IPS-NIHi11 (cell line): ENCODE measurements at regions not wholly inside any gene's neighbourhood (a gene's known extent, or its start where the extent isn't known, plus 50 kb on each side); places are given as distances from the start of the nearest gene placed in this dataset.
"Not testable (repeated sequence)": the region's sequence is repeated elsewhere in the genome, so short reads cannot be mapped to it uniquely, and the experiment has no call there.

ENCODE experiments used
- DNase-seq: peaks from one replicate; pipeline ENCODE4 v3.0.0; 2012; ENCODE audit warnings: mixed read lengths, low spot score

DNA sequence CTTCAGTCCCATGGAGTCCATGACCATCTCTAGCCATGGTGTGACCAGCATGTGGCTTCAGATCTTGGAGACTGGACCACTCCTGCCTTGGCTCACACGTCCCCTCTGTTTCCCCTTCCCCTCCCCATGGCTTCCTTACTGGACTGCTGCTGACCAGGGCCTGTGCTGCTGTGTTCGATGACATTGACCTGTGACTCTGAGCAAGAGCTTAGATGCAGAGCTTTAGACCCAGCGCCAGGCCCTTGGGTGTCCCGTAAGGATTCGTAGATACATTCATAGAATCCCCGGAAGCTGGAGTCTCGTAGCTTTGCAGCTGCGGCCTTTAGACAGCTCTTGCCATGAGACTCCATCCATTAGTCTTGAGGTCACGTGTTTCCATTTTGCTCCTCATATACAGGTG, 96.3 kb downstream of the NPIPB11 start:
- DNase-seq = not testable (repeated sequence)

DNA sequence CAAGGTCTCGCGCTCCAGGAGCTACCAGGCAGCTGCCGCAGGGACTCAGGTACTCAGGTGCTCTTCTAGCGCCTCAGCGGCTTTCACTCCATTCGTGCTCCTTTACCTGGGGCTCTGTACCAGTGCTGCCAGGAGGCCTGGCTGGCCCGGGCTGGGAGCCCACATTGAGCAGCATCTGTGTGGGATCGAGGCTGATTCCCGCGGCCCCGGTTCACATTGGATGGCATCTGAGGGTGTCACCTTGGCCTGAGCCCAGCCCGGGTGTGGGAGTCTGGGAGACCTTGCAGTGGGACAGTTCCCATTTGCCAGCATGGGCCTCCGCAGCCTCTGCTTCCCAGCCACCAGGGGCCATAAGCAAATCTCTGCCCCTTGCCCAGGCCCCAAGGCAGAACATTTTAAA, 96.9 kb downstream of the NPIPB11 start:
- DNase-seq = not testable (repeated sequence)

DNA sequence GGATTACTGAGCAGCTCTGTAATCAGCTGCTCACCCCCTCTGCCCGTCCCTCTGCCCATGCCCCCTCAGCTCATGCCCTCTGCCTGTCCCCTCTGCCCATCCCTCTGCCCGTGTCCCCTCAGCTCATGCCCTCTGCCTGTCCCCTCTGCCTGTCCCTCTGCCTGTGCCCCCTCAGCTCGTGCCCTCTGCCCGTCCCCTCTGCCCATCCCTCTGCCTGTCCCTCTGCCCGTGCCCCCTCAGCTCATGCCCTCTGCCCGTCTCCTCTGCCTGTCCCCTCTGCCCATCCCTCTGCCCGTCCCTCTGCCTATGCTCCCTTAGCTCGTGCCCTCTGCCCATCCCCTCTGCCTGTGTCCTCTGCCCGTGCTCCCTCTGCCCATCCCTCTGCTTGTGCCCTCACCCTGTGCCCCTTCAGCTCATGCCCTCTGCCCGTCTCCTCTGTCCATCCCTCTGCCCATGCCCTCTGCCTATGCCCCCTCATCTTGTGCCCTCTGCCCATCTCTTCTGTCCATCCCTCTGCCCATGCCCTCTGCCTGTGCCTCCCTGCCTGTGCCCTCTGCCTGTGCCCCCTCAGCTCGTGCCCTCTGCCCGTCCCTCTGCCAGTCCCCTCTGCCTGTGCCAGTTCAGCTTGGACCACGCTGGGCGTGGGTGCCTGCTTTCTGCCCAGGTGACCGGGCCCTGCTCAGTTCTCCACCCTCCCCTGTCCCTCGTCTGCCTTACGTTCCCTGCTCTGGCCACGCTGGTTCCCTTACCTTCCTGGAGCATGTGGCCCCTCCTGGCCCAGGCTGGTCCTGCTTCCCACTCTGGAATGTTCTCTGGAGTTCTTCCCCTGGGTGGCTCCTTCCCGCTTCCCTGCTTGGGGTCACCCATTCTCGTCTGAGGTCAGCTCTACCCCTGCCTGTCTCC, 97.6 kb downstream of the NPIPB11 start:
- DNase-seq = no peak

DNA sequence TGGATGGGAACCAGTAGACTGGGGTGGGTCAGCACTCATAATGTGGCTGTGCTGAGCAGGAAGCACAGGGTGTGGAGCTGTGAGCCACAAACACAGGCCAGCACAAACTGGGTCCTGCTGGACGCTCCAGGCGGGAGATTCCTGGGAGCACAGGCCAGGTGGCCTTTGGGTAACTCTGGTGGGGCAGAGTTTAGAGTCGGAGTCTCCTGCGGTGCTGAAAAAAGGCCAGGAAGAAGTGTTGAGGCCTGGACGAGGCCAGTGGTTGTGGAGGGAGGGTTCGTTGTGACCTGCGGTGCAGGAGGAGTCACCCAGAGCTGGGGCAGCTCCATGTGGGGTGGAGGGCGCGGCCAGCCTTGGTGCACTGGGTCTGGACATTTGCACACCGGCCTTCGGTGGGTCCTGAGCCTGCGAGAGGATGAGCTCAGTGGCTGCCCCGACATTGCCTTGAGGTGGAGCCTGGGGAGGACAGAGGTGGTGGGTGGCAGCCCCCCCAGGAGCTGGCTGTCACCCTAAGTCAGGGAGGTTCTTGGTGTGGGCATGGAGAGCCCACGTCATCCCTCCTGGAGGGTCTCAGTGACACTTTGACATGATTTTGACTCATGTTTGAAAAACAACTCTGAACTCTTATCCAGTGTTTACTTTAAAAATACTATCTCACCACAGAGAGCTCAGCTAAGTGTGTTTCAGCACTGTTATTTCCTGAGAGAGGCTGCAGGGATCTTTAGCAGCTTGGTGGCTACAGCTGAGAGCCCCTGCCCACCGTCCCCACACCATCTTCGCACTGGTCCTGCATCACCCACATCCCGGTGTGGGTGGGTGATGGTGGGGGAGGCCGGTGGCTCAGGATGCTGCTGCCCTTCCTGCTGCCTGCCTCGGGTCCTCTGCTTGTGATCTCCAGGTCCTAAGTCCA, 98.7 kb downstream of the NPIPB11 start:
- DNase-seq = no peak

DNA sequence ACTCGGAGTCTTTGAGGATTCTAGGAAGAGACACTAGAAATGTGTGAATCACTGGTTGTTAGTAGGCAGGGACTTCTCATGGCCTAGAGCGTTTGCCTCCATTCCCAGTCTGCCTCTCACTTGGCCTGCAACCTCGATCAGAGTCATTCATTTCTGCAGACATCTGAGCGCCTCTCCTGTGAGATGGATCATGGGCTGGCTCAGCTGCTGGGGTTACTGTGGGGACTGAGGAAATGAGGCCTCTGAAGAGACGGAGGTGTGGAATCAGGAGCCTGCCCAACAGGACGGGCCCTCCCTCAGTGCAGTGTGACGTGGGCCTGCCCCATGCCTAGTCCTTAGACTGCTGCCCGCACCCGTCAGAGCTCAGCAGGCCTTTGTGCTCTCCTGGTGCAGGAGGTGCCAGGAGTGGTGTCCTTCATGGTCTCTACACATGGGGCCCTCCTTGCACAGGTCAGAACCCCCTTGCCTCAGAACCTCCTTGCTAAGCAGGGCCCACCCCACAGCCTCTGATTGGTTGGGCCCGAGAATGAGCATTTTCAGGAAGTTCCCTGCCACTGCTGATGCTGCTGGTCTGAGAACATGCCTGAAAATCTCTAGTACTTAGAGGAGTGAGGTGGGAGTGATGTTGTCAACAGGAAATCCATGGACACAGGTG, 99.4 kb downstream of the NPIPB11 start:
- DNase-seq = no peak

DNA sequence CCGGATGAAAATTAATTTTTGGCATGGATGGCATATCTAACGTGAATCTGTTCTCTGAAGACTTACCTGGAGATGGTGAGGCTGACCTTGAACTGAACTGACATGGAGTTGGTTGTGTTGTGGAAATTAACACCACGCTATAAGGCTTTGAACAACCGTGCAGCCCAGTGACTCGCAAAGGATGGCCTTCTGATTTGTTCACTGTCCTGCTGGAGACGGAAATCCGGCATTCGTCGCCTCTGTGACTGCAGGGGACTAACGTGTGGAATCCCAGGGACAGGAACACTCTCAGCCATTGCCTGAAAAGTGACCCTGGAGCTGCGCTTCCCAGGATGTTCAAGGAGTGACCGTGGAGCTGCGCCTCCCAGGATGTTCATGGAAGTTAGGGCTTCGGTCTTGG, 100.3 kb downstream of the NPIPB11 start:
- no peak for DNase-seq

DNA sequence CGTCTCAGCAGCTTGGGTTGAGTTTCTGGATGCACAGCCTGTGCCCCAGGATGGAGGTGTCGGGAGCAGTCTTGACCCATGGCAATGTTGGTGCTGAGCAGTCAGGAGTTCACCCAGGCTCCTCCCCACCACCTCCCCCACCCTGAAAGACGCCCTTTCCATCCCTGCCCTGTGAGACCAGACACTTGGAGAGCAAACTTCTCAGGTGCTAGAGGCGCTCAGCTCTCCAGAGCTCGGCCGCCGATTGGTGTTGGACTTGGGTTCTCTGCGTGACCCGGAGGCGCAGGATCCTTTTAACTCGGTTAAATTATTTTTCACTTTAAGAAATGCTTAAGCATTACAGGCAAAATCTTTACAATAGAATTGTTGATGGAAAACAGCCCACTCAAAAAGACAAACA, 101.5 kb downstream of the NPIPB11 start:
- not testable (repeated sequence) for DNase-seq

DNA sequence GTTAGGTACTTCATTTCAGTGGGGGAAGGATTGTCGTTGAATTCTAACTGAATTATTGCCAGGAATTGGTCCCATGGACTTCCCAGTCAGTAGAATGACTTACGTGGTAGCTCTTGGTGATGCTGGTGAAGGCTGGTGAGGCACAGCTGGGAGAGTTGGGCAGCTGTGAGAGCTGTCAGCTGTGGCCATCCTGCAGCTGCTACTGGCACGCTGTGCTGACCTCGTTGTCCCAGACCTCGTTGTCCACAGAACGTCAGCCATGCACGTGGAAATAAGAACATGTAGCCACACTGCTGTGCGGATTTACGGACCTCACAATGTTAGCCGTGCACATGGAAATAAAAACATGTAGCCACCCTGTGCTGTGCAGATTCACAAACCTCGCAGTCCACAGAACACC, 102.3 kb downstream of the NPIPB11 start:
- no peak for DNase-seq

DNA sequence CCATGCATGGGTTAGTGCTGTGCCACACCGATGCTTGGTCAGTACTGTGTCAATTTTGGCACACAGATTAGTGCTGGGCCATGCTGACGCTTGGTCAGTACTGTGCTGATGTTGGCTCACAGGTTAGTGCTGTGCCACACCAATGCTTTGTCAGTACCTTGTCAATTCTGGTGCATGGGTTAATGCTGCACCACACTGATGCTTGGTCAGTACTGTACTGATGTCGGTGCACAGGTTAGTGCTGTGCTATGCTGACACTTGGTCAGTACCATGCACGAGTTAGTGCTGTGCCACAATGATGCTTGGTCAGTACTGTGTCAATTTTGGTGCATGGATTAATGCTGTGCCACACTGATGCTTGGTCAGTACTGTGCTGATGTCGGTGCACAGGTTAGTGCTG, 103.0 kb downstream of the NPIPB11 start:
- DNase-seq = no peak

DNA sequence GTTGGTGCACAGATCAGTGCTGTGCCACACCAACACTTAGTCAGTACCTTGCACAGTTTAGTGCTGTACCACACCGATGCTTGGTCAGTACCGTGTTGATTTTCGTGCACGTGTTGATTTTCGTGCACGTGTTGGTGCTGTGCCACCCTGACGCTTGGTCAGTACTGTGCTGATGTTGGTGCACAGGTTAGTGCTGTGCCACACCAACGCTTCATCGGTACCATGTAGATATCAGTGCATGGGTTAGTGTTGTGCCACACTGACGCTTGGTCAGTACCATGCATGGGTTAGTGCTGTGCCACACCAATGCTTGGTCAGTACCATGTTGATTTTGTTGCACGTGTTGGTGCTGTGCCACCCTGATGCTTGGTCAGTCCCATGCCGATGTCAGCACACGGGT, 103.5 kb downstream of the NPIPB11 start:
- no peak for DNase-seq

DNA sequence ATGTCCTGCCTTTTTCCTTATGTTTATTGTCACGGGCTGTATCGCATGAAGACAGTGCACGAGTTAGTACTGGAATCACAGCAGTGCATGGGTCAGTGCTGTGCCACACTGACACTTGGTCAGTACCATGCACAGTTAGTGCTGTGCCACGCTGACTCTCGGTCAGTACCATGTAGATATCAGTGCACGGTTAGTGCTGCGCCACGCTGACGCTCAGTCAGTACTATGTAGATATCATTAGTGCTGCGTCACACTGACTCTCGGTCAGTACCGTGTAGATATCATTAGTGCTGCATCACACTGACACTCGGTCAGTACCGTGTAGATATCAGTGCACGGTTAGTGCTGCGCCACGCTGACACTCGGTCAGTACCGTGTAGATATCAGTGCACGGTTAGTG, 104.1 kb downstream of the NPIPB11 start:
- not testable (repeated sequence) for DNase-seq

DNA sequence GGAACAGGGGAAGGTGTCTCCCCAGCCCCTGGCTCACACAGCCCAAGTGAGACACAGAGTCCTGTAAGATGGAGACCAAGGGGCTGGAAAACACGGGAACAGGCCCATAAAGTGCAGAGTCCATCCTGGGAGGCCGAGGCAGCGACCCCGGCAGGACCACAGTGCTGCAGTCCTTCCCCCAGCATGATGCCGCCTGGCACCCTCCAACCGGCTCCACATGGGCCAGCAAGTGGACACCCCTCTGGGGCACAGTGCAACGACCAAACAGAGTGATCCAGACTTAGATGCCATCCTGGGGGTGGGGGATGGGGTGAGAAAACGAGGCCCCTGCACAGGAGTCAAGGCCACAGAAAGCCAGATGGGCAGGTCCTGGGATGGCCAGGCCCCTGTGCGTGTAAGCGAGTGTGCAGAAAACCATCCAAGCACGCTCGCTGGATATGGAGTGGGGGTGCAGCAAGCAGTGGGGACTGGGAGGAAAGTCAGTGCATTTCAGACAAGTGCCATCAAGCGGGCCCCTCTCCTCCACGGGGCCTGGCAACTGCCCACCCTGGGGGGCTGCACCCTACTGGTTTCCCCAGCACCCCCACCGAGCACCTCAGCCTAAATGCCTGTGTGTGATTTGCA, 104.7 kb downstream of the NPIPB11 start:
- DNase-seq = not testable (repeated sequence)

DNA sequence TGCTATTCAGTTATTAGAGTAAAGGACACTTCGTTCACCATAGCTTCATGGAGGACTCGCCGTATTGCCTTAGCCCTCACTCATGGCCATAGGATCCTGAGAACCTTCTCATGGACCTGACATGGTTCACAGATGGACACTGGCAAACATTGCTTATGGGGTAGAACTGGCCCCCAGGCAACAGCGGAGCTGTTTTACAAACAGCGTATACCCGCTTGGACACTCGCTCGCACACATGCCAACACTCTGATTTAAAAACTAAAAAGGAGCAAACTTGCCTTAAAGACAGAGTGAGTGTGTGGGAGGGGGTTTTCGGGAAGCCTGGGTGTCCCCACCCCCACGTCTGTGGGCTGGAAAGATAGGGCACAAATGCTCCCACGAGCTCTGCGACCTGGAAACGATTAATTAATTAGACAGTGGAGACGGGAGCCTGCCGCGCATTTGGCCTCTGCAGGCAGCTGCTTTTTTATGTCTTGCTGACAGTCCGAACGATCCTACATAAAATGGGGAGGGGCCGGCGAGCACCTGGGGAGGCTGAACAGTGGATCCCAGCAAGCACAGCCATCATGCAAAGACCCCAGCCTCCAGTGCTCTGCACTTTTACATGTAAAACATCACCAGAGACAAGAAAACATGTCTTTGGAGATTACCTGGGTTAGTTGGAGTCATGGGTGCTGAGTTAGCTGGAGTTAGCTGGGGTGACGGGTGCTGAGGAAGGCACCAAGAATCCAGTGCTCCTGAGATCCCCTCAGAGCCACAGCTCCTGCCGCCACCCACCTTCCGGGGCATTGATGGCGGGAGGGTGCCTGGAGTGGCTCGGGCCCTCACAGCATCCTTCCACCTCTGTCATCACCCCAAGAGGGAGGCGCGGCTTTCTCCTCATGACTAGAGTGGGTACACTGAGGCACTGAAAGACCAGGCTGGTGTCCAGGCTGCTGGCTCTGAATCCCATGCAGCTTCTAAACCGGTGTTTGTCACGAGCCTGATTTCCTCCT, 105.7 kb downstream of the NPIPB11 start:
- DNase-seq = not testable (repeated sequence)

DNA sequence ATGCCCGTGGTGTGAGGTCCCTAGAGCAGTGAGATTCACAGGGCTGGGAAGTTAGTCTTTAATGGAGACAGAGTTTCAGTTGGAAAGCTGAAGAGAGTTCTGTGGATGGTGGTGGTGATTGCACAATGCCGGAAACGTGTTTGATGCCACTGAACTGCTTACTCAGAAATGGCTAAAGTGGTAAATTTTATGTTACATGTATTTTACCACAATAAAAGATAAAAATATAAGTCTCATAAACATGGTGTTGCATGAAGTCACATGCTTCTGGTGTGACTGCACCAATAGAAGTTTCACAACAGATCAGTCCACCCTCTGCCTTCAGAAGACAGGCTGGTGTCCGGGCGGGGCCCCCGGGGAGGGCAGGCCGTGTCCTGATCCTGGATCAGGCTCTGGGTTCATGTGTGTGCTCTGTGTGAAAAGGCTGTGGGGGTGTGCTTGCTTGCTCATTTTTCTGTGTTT, 106.5 kb downstream of the NPIPB11 start:
- not testable (repeated sequence) for DNase-seq

DNA sequence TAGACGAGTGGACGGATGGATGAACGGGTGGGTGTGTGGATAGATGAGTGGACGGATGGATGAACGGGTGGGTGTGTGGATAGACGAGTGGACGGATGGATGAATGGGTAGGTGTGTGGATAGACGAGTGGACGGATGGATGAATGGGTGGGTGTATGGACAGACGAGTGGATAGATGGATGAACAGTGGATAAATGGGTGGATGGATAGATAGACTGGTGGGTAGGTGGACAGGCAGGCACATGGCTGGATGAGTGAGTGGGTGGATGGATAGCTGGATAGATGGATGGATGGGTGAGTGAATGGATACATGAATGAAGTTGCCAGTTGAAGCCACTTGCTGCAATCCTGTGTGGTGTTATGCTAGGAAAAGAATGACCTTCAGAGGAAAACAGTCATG, 107.5 kb downstream of the NPIPB11 start:
- DNase-seq = not testable (repeated sequence)

DNA sequence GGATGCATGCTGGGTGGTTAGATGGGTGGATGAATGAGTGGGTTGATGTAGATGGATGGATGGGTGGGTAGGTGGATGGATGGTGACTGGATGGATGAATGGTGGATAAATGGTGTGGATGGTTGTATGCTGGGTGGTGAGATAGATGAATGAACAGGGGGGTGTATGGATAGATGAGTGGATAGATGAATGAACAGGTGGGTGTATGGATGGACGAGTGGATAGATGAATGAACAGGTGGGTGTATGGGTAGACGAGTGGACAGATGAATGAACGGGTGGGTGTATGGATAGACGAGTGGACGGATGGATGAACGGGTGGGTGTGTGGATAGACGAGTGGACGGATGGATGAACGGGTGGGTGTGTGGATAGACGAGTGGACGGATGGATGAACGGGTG, 108.2 kb downstream of the NPIPB11 start:
- DNase-seq = not testable (repeated sequence)

DNA sequence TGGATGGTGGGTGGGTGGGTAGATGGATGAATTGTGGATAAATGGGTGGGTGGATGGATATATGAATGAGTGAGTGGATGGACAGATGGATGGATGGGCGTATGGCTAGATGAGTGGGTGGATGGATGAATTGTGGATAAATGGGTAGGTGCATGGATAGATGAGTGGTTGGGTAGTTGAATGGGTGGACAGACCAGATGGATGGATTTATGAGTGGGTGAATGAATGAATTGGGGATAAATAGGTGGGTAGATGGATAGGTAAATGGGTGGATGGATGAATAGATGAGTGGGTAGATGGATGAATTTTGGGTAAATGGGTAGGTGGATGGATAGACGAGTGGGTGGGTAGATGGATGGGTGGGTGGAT, 108.7 kb downstream of the NPIPB11 start:
- DNase-seq = not testable (repeated sequence)

DNA sequence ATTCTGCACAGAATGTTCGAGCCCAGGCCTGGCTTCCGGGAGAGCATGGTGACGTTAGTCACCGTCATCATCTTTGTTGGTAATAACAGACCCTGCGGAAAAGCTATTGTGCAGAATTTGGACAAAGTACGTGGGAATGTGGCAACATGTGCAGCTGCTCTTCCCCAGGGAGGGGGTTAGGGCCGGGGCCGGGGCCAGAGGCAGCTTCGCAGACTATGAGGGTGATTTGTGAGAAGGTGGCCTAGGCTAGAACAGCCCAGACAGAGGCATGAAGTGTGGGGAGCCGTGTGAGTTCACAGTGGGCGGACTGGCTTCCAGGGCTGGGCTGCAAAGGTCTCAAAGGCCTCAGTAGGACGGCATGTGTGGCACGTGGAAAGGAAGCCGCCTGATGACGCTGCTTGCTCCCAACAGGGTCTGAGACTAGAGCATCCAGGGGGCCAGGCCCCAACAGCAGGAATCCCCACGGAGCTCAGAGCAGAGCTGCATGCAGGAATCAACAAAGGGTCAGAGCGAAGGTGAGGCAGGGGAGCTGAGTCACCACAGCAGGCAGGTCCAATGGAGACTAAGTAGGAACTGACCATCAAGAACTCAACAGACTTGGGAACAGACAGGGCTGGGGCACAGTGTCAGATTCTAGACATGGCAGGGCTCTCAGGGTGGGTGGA, 109.2 kb downstream of the NPIPB11 start:
- DNase-seq = not testable (repeated sequence)

DNA sequence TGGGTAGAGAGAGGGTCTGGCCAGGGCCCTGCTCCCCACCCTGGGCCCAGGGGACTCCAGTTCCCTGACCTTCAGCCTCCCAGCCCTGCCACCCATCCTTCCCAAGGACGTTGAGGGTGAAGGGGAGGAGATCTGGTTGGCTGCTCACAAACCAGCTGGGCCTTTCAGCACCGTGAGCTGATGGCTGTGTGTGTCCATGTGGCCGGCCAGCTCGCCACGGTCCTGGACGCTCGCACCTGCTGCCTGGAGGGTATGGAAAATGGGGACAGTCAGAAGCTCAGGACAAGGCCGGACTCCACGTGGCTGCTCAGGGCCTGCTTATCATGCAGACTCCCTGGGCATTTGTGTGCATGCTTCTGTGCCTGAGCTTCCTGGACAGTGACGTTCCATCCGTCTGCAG, 110.3 kb downstream of the NPIPB11 start:
- DNase-seq = not testable (repeated sequence)
